ENCODE measurements at regions not wholly inside any gene's neighbourhood (a gene's known extent, or its start where the extent isn't known, plus 50 kb on each side); places are given as distances from the start of the nearest gene placed in this dataset.

GRCh38 chr14:28952161-28952560 lies 185.6 kb downstream of the FOXG1 start:
- intact Hi-C loops (cut with micrococcal nuclease): no loop called here

DNA sequence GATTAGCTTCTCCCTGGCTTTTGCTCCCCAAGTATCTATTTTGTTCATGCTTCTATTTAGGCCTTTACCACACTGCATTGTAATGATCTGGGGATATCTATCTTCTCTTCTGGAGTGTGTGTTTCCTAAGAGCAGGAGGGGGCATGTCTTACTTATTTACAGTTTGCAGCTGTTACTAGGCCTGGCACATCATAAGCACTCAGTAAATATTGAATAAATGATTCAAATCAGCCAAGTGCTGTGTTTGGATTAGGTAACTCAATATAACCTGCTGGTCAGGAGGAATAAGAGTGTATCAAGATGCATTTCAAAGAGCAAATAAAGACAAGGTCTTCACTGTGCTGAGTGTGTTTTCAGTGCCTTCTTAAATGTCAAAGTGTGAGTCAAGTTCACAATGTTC lies 186.1 kb downstream of the FOXG1 start:
- ChIA-PET CTCF (no interaction called here), POLR2A (no interaction called here)
- Mint-ChIP-seq H3K4me1 (no peaks in the 10 kb centered on the region), H3K36me3 (ENCODE audit: low read depth) (no peaks in the 10 kb centered on the region), H3K27me3 (no peaks in the 10 kb centered on the region), H3K27ac (no peak overlapping the region), H3K4me3 (no peak overlapping the region), H3K9me3 (peaks cover 14% of the 10 kb centered on the region)
- no peak for ATAC-seq (ENCODE audit: low read depth)
- intact Hi-C loops (cut with micrococcal nuclease): no loop called here
- TF ChIP-seq, protein P1, sequence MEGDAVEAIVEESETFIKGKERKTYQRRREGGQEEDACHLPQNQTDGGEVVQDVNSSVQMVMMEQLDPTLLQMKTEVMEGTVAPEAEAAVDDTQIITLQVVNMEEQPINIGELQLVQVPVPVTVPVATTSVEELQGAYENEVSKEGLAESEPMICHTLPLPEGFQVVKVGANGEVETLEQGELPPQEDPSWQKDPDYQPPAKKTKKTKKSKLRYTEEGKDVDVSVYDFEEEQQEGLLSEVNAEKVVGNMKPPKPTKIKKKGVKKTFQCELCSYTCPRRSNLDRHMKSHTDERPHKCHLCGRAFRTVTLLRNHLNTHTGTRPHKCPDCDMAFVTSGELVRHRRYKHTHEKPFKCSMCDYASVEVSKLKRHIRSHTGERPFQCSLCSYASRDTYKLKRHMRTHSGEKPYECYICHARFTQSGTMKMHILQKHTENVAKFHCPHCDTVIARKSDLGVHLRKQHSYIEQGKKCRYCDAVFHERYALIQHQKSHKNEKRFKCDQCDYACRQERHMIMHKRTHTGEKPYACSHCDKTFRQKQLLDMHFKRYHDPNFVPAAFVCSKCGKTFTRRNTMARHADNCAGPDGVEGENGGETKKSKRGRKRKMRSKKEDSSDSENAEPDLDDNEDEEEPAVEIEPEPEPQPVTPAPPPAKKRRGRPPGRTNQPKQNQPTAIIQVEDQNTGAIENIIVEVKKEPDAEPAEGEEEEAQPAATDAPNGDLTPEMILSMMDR (IDR thresholded peaks at IDR 0.05): no peak
- DNase-seq: no peak

More at GRCh38 chr14:28952161-28952560, 185.6 kb downstream of the FOXG1 start:
- no peak for DNase-seq
- TF ChIP-seq, protein P1 (IDR thresholded peaks at IDR 0.05): no peak
- no peak overlapping the region for H3K27ac Mint-ChIP-seq
- CTCF ChIA-PET: no interaction called here
- H3K4me1 Mint-ChIP-seq: no peaks in the 10 kb centered on the region
- POLR2A ChIA-PET: no interaction called here
- no peak for ATAC-seq (ENCODE audit: low read depth)
- H3K27me3 Mint-ChIP-seq: no peaks in the 10 kb centered on the region
- peaks cover 13% of the 10 kb centered on the region for H3K9me3 Mint-ChIP-seq
- H3K4me3 Mint-ChIP-seq: no peak overlapping the region
- H3K36me3 Mint-ChIP-seq (ENCODE audit: low read depth): no peaks in the 10 kb centered on the region

- POLR2A ChIA-PET: no interaction called here
- TF ChIP-seq, protein P1 (IDR thresholded peaks at IDR 0.05): no peak
- no peaks in the 10 kb centered on the region for H3K4me1 Mint-ChIP-seq
- H3K36me3 Mint-ChIP-seq (ENCODE audit: low read depth): no peaks in the 10 kb centered on the region
- no peak overlapping the region for H3K27ac Mint-ChIP-seq
- no peaks in the 10 kb centered on the region for H3K27me3 Mint-ChIP-seq
- no peak for ATAC-seq (ENCODE audit: low read depth)
- intact Hi-C loops (cut with micrococcal nuclease): no loop called here
- CTCF ChIA-PET: no interaction called here
- no peak for DNase-seq
- H3K4me3 Mint-ChIP-seq: no peak overlapping the region
- H3K9me3 Mint-ChIP-seq: peaks cover 14% of the 10 kb centered on the region
Observed at GRCh38 chr14:28953973-28954372, 187.4 kb downstream of the FOXG1 start.

DNA sequence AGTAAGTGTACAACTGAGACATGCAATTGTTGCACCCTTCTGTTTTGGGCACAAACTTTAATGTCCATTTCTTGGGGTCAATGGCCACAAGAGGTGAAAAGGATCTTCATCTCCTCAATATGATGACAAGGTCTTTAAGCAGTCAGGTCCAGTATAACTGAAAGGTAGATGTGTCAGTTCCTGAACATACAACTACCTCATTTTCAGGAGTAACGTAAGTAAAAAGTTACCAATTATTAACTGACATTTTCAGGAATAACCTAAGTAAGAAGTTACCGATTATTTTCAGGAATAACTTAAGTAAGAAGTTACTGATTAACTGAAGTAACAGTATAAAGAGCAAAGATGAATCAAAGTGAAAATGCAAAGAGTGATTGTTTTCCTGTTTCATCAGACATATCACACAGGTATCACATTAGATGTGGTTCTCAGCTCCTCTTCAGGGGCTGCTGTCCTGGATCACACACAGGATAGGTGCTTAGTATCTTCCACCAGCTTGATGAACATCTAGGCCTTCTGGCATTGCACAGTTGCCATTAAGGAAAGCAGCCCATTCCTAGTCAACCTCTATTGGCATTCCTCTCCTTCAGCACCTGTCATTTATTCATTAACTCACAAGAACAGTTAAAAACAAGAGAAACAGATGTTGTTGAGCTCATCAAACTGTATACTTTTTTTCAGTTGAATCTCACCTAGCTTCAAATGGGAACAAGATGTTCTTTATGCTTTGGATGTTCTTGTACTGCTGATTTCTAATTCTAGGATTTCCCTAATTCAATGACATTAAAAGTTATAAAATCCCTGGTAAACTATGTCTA lies 200.0 kb downstream of the FOXG1 start:
- H3K27me3 Mint-ChIP-seq: no peaks in the 10 kb centered on the region
- CTCF ChIA-PET: no interaction called here
- no peaks in the 10 kb centered on the region for H3K4me1 Mint-ChIP-seq
- no peaks in the 10 kb centered on the region for H3K36me3 Mint-ChIP-seq (ENCODE audit: low read depth)
- no peak overlapping the region for H3K4me3 Mint-ChIP-seq
- TF ChIP-seq, protein P1 (IDR thresholded peaks at IDR 0.05): no peak
- no peak for ATAC-seq (ENCODE audit: low read depth)
- no peak for DNase-seq
- no peak overlapping the region for H3K27ac Mint-ChIP-seq
- H3K9me3 Mint-ChIP-seq: peaks cover 3% of the 10 kb centered on the region
- intact Hi-C loops (cut with micrococcal nuclease): no loop called here
- POLR2A ChIA-PET: no interaction called here

DNA sequence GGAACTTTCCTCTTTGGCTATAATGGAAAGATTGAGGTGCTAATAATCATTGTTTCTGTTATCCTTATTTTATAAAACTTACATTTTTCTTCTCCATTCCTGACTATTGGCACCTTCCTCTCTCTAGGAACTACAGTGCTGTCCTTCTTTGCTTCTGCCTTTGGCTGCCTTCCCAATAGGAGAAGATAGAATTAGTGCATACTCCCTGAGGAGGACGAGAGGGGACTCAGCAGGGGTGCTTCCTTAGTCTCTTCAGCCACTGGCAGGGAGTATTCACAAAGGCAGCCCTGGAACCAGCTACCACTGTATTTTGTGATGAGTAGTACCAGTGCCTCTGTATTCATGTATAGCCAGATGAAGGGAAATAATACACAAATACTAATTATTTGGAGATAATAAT lies 208.5 kb downstream of the FOXG1 start:
- H3K27me3 Mint-ChIP-seq: no peaks in the 10 kb centered on the region
- no peak overlapping the region for H3K4me3 Mint-ChIP-seq
- POLR2A ChIA-PET: no interaction called here
- ATAC-seq (ENCODE audit: low read depth) (no peak), DNase-seq (no peak)
- CTCF ChIA-PET: no interaction called here
- H3K36me3 Mint-ChIP-seq (ENCODE audit: low read depth): no peaks in the 10 kb centered on the region
- no peaks in the 10 kb centered on the region for H3K4me1 Mint-ChIP-seq
- H3K9me3 Mint-ChIP-seq: no peaks in the 10 kb centered on the region
- TF ChIP-seq, protein P1 (IDR thresholded peaks at IDR 0.05): no peak
- intact Hi-C loops (cut with micrococcal nuclease): no loop called here
- no peak overlapping the region for H3K27ac Mint-ChIP-seq

Data from activated B cell treated with CpG ODN at 0.5 μM for 24 hours (primary cell).